Fibroblast of lung (primary cell): ENCODE measurements at regions not wholly inside any gene's neighbourhood (a gene's known extent, or its start where the extent isn't known, plus 50 kb on each side); places are given as distances from the start of the nearest gene placed in this dataset.

ENCODE experiments used
- DNase-seq, 2 donors: peaks; one replicate each; pipeline versions ENCODE4 v3.0.0 to v3.0.0-alpha.2; 2010; ENCODE audit warnings: low read depth in 2 of 2
- H2AFZ ChIP-seq: 2 replicates; pipeline ENCODE4 v1.5.1; 2012; ENCODE audit warnings: low read length, control low read depth, inconsistent platforms
- H3K27ac ChIP-seq: 2 replicates; pipeline ENCODE4 v1.5.1; 2011; ENCODE audit warnings: low read length, control low read depth; ENCODE audit not compliant: insufficient read depth
- H3K27me3 ChIP-seq: 2 replicates; pipeline ENCODE4 v1.5.1; 2011; ENCODE audit warnings: mild to moderate bottlenecking, low read length; ENCODE audit not compliant: control insufficient read depth, insufficient read depth
- H3K36me3 ChIP-seq: 2 replicates; pipeline ENCODE4 v1.5.1; 2011; ENCODE audit warnings: low read length; ENCODE audit not compliant: control insufficient read depth, insufficient read depth
- H3K4me1 ChIP-seq: 2 replicates; pipeline ENCODE4 v1.5.1; 2011; ENCODE audit warnings: low read length; ENCODE audit not compliant: control insufficient read depth, insufficient read depth; ENCODE audit errors: extremely low read depth
- H3K4me2 ChIP-seq: 2 replicates; pipeline ENCODE4 v1.5.1; 2011; ENCODE audit warnings: low read length, control low read depth; ENCODE audit not compliant: insufficient read depth; ENCODE audit errors: extremely low read depth
- H3K4me3 ChIP-seq, 4 experiments: fragments of 200-600 bp in 1 of 4; sonication (generic) in 1 of 4; replicated peaks in 1 of 4; 2 replicates each; pipeline ENCODE4 v1.5.1; 2011 to 2016; ENCODE audit warnings: low read length in 4 of 4, low read depth in 3 of 4, mild to moderate bottlenecking in 3 of 4, control low read depth in 2 of 4, inconsistent platforms in 1 of 4, mixed read lengths in 1 of 4; ENCODE audit not compliant: insufficient read depth in 1 of 4; ENCODE audit errors: control extremely low read depth in 1 of 4
- H3K79me2 ChIP-seq: 2 replicates; pipeline ENCODE4 v1.5.1; 2012; ENCODE audit warnings: mild to moderate bottlenecking, low read length, inconsistent platforms; ENCODE audit not compliant: control insufficient read depth, insufficient read depth
- H3K9ac ChIP-seq: 2 replicates; pipeline ENCODE4 v1.5.1; 2011; ENCODE audit warnings: mild to moderate bottlenecking, low read length, control low read depth; ENCODE audit not compliant: insufficient read depth
- H3K9me3 ChIP-seq: 2 replicates; pipeline ENCODE4 v1.5.1; 2012; ENCODE audit warnings: low read depth, low read length; ENCODE audit not compliant: control insufficient read depth, insufficient read depth
- H4K20me1 ChIP-seq: 2 replicates; pipeline ENCODE4 v1.5.1; 2011; ENCODE audit warnings: low read length; ENCODE audit not compliant: control insufficient read depth, insufficient read depth; ENCODE audit errors: extremely low read depth
- CTCF ChIP-seq, 2 donors: IDR thresholded peaks in 1 of 2; conservative IDR thresholded peaks in 1 of 2; 1 replicate in 1 of 2; 2 replicates in 1 of 2; pipeline ENCODE4 v1.5.1; 2011 to 2012; ENCODE audit warnings: low read length in 2 of 2, control low read depth in 1 of 2, inconsistent platforms in 1 of 2, low read depth in 1 of 2, mild to moderate bottlenecking in 1 of 2
- EZH2 ChIP-seq: IDR thresholded peaks from 2 replicates; pipeline ENCODE4 v1.5.1; 2012; ENCODE audit warnings: low read length, control low read depth, mild to moderate bottlenecking; ENCODE audit errors: missing control alignments

GRCh38 chr9:99327667-99328066, 105.6 kb downstream of the SEC61B start:
- no peaks in the 10 kb centered on the region for H3K4me1 ChIP-seq
- no peak for DNase-seq
- no peaks in the 10 kb centered on the region for H3K9me3 ChIP-seq
- H3K36me3 ChIP-seq, result no peaks in the 10 kb centered on the region
- H4K20me1 ChIP-seq, result no peaks in the 10 kb centered on the region
- no peak for TF ChIP-seq CTCF (conservative IDR thresholded peaks at IDR 0.05 in 1 of 2, IDR thresholded peaks at IDR 0.05 in 1 of 2; ENCODE audit: low read depth in 1 of 2, low read length in 2 of 2)
- TF ChIP-seq EZH2, result no peak
- no peaks in the 10 kb centered on the region for H3K79me2 ChIP-seq
- H3K27ac ChIP-seq, result no peak overlapping the region
- H2AFZ ChIP-seq, result no peak overlapping the region
- no peak overlapping the region for H3K9ac ChIP-seq
- no peak overlapping the region for H3K4me2 ChIP-seq
- no peaks in the 10 kb centered on the region for H3K27me3 ChIP-seq
- H3K4me3 ChIP-seq, result no peak overlapping the region

- Histone ChIP-seq H4K20me1 (no peaks in the 10 kb centered on the region), H3K9me3 (no peaks in the 10 kb centered on the region), H3K79me2 (no peaks in the 10 kb centered on the region), H3K27ac (no peak overlapping the region), H3K36me3 (no peaks in the 10 kb centered on the region), H3K4me3 (no peak overlapping the region), H3K4me2 (no peak overlapping the region), H3K4me1 (no peaks in the 10 kb centered on the region), H2AFZ (no peak overlapping the region), H3K9ac (no peak overlapping the region), H3K27me3 (no peaks in the 10 kb centered on the region)
- no peak for DNase-seq
- no peak for TF ChIP-seq EZH2
- TF ChIP-seq CTCF (conservative IDR thresholded peaks at IDR 0.05 in 1 of 2, IDR thresholded peaks at IDR 0.05 in 1 of 2; ENCODE audit: low read depth in 1 of 2, low read length in 2 of 2), result no peak
These were observed 113.2 kb downstream of the SEC61B start for GRCh38 chr9:99335280-99335679.

- no peak overlapping the region for H3K27ac ChIP-seq
- TF ChIP-seq CTCF (conservative IDR thresholded peaks at IDR 0.05 in 1 of 2, IDR thresholded peaks at IDR 0.05 in 1 of 2; ENCODE audit: low read depth in 1 of 2, low read length in 2 of 2) (no peak), EZH2 (no peak)
- no peaks in the 10 kb centered on the region for H3K36me3 ChIP-seq
- H3K4me2 ChIP-seq, result no peak overlapping the region
- H4K20me1 ChIP-seq, result no peaks in the 10 kb centered on the region
- no peaks in the 10 kb centered on the region for H3K27me3 ChIP-seq
- no peaks in the 10 kb centered on the region for H3K4me1 ChIP-seq
- H2AFZ ChIP-seq, result no peak overlapping the region
- no peaks in the 10 kb centered on the region for H3K79me2 ChIP-seq
- no peak overlapping the region for H3K9ac ChIP-seq
- H3K9me3 ChIP-seq, result no peaks in the 10 kb centered on the region
- DNase-seq, result no peak
- H3K4me3 ChIP-seq, result no peak overlapping the region
These were observed 113.9 kb downstream of the SEC61B start for GRCh38 chr9:99336005-99336404.
